ENCODE measurements at regions not wholly inside any gene's neighbourhood (a gene's known extent, or its start where the extent isn't known, plus 50 kb on each side); places are given as distances from the start of the nearest gene placed in this dataset.
"Not testable (repeated sequence)": the region's sequence is repeated elsewhere in the genome, so short reads cannot be mapped to it uniquely, and the experiment has no call there.

- intact Hi-C loops (cut with DNase I; ENCODE audit: low total_unique reads) = no loop called here
- TF ChIP-seq CTCF (IDR thresholded peaks at IDR 0.05 in 4 of 5, conservative IDR thresholded peaks at IDR 0.05 in 1 of 5) (no peak), POLR2A (IDR thresholded peaks at IDR 0.05) (no peak)
- Histone ChIP-seq H3K36me3 (no peaks in the 10 kb centered on the region), H3K27ac (no peak overlapping the region), H3K4me3 (no peak overlapping the region), H3K4me1 (no peaks in the 10 kb centered on the region), H3K9me3 (no peaks in the 10 kb centered on the region), H3K27me3 (peaks cover 0 to 3% (median 0%) of the 10 kb centered on the region in 3 donors)
- ATAC-seq (no peak), DNase-seq (no peak)
- in situ Hi-C loops (cut with MboI; ENCODE audit: low sequenced_read_pairs in 4 of 4) = no loop called here
These were observed 107.0 kb upstream of the AR start for GRCh38 chrX:67436867-67437266.

GRCh38 chrX:67437821-67438220, 106.0 kb upstream of the AR start:
- in situ Hi-C loops (cut with MboI; ENCODE audit: low sequenced_read_pairs in 4 of 4) = no loop called here
- H3K36me3 ChIP-seq = no peaks in the 10 kb centered on the region
- no peak for TF ChIP-seq POLR2A (IDR thresholded peaks at IDR 0.05)
- TF ChIP-seq CTCF (IDR thresholded peaks at IDR 0.05 in 4 of 5, conservative IDR thresholded peaks at IDR 0.05 in 1 of 5) = no peak

GRCh38 chrX:67475259-67475658, 68.6 kb upstream of the AR start:
- in situ Hi-C loops (cut with MboI; ENCODE audit: low sequenced_read_pairs in 4 of 4); H3K27ac ChIP-seq; DNase-seq; H3K4me3 ChIP-seq; H3K9me3 ChIP-seq; H3K36me3 ChIP-seq; H3K4me1 ChIP-seq; H3K27me3 ChIP-seq; ATAC-seq; intact Hi-C loops (cut with DNase I; ENCODE audit: low total_unique reads): not testable (repeated sequence)

More at GRCh38 chrX:67437821-67438220, 106.0 kb upstream of the AR start:
- H3K27ac ChIP-seq = no peak overlapping the region
- intact Hi-C loops (cut with DNase I; ENCODE audit: low total_unique reads) = no loop called here
- no peaks in the 10 kb centered on the region for H3K27me3 ChIP-seq
- no peak for DNase-seq
- no peaks in the 10 kb centered on the region for H3K4me1 ChIP-seq
- ATAC-seq = no peak
- no peak overlapping the region for H3K4me3 ChIP-seq
- no peaks in the 10 kb centered on the region for H3K9me3 ChIP-seq

GRCh38 chrX:67480789-67481188, 63.0 kb upstream of the AR start:
- ATAC-seq = no peak
- intact Hi-C loops (cut with DNase I; ENCODE audit: low total_unique reads) (no loop called here), in situ Hi-C loops (cut with MboI; ENCODE audit: low sequenced_read_pairs in 4 of 4) (no loop called here)
- Histone ChIP-seq H3K27ac (no peak overlapping the region), H3K36me3 (no peaks in the 10 kb centered on the region), H3K9me3 (no peaks in the 10 kb centered on the region), H3K27me3 (no peaks in the 10 kb centered on the region), H3K4me1 (no peaks in the 10 kb centered on the region), H3K4me3 (no peak overlapping the region)
- TF ChIP-seq POLR2A (IDR thresholded peaks at IDR 0.05) = no peak
- no peak for TF ChIP-seq CTCF (IDR thresholded peaks at IDR 0.05 in 4 of 5, conservative IDR thresholded peaks at IDR 0.05 in 1 of 5)
- no peak for DNase-seq
